GM19452 (cell line): ENCODE measurements at regions not wholly inside any gene's neighbourhood (a gene's known extent, or its start where the extent isn't known, plus 50 kb on each side); places are given as distances from the start of the nearest gene placed in this dataset.

ENCODE experiments used
- ATAC-seq: cut with Tn5 transposase; IDR thresholded peaks from one replicate; pipeline ENCODE4 v1.9.1; 2021; ENCODE audit not compliant: unreplicated experiment

DNA sequence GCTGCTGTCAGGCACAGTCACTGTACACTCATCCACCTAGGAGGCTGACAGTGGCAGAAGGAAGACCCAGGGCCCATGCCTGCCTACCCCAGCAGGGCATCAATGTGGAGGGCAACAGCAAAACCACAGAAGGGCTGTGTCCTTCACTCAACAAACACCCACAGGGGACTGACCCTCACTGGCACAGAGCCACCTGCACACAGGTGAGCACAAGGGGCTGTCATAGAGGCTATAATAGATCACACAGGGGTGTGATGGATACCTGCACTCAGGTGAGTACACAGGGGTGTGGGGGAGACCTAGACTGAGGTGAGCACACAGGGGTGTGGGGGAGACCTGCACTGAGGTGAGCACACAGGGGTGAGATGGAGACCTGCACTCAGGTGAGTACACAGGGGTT is 132.8 kb upstream of the TCERG1L start:
- no peak for ATAC-seq

DNA sequence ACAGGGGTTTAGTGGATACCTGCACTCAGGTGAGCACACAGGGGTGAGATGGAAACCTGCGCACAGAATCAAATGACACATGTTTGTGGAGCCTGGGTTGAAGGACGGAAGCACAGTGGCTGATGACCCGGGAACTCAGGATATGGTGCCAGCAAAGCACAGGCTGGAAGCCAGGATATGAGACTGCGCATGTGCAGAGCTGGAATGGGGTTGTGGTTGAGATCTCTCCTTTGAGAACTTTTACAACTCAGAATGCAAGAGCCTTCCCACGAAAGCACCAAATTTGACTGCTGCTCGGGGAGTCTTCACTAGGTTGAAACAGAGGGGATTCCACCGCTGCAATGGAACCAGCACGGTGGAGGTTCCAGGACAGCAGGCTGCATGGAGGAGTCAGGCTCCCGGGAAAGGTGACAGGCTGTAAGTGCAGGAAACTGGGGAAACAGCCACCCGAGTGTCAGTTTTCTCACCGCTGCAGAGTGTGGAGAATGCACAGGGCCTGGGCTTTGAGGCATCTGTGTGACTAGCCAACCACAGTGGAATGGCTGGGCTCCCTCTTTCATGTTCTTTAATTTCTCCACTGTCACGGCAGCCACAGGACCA is 133.4 kb upstream of the TCERG1L start:
- no peak for ATAC-seq

DNA sequence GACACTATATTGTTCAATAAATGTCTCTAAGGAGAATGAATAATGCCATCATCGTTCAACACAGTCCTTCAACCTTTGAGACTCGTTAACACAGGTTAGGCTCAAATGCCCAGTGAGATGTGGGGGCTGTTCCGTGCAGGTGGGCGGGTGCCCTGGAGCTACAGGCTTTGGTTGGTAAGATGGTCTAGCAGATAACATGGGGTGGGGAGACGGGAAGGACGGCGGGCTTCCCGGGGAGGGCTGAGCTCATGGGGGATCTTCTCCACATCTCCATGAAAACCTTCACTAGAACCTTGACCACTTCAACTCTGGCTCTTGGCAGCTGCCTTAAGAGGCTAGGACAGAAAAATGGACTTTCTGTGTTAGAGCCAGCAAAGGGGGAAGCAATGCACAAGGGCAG is 134.1 kb upstream of the TCERG1L start:
- no peak for ATAC-seq

DNA sequence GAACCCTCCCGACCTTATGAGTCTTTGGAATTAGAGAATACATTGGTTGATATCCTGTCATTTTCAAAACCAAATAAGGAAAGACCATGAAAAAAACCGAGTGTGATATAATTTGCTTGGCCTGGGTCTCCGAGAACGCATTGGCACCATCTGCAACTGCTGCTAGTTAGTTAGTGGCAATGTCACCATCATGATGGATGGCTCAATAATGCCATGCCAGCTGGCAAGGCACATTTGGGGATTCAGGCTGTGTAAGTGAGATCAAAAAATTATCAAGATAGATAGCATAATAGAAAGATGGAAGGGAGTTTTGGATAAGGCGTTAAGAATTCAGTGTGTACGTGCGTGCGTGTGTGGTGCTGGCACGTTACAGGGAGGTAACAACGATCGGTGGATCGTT is 134.7 kb upstream of the TCERG1L start:
- ATAC-seq: no peak

DNA sequence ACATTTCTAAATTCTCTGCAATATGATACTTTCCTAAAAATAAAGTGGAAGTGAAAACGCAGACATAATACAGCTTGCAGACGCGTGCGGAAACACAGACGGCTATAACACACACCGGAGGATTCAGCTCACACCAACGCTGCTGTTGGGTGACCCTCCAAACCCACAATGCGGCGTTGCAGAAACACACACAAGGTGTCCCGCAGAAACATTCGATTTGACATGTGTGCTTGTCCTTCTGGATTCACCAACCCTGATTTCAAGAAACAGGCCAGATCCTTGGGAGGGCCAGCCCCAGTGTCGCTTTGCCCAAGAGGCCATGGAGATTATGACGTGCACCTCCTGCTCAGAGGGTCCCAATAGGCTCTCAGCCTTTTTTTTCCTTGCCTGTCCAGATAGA is 136.7 kb upstream of the TCERG1L start:
- ATAC-seq: no peak

DNA sequence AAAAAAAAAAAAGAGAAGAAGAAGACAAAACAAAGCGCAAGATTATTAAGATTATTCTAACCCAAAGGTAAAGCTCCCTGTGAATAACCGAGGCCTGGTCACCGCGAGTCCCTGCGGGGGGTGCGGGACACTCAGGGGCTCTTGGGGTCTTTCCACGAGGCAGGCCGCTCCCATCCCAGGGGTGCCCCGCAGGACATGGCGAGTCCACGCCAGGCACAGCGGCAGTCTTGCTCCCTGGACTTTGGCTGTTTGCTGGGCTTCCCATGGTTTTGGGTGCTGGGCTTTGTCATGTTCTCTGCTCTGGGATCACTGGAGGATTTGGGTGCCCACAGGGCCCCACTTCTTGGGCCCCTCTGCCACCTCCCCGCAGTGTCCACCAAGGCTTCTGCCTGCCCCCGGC is 137.4 kb upstream of the TCERG1L start:
- ATAC-seq: no peak

DNA sequence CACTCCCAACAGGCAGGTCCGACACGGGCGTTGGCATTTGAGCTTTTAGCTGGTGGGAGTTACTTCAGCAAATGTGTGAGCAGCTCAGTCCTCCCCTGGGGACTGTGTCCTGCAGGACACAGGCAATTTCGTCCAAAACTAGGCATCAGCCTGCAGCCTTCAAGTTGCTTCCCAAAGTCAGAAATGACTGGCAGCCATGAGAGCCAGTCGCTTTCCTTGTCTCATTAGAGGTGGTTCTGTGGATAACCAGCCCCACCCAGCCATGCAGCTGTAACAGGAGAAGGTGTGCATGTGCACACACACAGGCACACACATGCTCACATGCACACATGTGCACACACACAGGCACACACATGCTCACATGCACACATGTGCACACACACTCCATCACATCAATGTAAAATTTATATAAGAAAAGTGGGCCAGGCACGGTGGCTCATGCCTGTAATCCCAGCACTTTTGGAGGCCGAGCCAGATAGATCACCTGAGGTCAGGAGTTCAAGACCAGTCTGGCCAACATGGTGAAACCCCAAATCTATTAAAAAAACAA is 138.8 kb upstream of the TCERG1L start:
- ATAC-seq: no peak

DNA sequence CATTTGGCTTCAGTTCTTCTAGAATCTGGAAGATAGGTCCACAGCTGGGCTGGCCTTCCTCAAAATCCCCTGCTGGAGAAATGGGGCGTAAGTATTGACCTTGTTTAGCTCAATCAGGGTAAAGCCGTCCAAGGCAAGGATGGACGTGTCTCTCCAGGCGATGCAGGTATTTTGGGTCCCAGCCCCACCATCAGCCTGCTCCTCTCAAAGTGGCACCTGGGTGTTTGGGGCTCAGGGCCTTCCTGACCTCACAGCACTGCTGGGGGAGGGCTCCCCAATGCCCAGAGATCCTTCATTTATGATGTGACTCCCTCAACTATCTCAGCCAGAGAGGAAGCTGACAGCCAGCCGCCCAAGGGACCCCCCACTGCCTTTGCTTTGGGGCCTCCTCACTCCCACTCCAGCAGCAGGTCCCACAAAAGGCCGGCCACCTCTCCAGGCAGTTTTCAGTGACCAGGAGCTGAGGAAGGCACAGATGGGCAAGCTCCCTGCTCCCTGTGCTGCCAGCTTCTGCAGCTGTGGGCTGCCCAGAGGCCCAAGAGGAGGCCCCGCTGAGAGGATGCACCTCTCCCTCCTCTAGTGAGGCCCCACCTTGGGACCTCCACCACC is 140.0 kb upstream of the TCERG1L start:
- ATAC-seq: no peak

DNA sequence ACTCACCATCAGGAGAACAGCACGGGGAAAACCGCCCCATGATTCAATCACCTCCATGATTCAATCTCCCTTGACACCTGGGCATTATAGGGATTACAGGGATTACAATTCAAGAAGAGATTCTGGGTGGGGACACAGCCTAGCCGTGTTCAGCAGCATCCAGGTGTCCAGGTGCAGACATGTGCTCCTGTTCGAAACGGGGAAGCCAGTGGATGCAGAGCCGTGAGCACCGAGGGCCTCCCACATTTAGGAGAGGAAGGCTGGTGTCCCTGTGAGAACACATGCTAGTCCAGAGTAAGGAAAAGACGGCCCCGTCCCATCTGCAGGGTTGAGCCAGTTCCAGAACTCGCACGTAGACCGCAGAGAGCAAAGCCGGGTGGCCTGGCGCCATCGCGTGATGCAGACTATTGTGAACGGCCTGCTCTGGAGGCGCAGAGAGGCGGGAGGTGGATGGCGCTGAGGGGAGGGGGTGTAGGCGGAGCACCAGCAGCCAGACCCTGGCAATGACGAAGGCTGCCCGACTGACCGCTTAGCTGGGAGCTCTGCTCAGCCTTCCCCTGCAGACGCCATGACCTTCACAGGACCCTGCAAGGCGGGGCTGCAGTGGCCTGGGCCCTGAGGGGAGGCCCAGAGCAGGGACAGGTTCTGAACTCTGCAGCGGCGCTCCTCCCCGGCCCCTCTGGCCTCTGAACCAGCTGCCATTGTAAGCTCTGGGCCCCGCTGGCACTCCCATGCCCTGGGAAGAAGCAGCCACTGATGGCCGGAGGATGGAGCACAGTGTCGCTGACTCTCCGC is 141.6 kb upstream of the TCERG1L start:
- ATAC-seq: no peak

DNA sequence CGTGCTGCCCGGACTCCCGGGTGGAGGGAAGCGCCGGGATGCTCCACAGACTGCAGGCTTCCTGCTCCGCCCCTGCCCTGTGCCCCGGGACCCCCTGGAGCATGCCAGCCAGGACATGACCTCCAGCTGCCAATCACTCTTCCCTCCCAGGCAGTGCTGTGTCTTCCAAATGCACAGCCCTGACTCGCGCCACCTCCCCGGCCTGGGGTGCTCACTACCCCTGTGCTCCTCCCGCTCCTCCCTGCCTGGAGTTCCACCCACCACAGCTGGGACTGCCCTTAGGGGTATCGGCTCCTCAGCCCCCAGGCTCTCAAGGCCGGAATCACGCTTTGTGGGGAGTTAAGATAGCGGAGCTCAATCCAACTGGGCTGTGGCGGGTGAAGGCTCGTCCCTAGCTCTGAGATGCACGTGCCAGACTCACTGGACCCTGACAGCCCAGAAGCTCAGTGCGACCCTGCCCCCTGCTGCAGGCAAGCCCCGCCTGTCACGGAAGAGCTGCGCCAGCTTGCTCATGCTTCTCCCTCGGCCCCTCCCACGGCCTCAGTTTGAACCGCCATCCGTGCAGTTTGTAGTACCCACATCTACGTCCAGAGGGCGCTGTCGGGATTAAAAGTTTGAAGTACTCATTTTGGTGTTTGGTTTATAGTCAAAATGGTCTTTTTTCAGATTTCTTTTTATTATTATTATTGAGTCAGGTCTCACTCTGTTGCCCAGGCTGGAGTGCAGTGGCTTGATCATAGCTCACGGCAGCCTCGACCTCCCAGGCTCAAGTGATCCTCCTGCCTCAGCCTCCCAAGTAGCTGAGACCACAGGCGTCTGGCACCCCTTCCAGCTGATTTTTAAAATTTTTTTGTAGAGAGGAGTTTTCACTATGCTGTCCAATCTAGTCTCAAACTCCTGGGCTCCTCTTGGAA is 142.5 kb upstream of the TCERG1L start:
- no peak for ATAC-seq

DNA sequence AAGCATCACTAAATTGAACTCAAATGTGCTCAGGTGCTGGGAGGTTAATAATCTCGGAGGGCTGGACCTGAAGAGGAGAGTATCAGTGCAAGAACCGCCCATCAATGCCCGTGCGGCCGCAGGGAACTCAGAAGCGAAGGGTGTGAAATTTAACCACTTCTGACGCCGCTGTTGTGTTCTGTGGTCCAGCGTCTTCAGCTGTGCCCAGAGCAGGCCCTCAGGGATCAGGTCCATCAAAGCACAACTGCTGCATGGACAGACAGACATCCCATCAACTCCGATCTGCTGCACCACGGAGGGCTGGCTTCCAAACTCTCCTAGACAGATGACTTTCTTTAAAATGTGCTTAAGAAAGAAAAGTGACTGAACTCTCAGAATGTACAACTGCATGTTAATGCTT is 144.9 kb upstream of the TCERG1L start:
- ATAC-seq: no peak

DNA sequence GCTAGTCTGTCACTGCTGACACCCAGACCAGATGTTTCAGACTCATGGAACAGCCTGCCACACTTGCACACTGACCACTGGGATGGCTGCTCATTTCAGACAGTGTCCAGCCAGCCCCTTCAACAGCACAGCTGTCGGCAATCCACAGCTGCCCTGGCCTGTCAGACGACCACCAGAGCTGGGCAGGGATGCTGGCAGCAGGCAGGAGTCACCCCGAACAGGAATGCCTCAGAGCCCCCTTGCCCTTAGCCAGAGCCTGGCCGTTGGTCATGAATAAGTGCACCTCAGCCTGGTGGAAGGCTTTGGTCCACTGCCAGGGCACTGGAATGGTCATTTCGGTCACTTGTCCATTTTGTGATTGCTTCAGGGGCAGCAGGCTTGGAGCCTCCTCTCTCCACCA is 149.6 kb upstream of the TCERG1L start:
- ATAC-seq: no peak

DNA sequence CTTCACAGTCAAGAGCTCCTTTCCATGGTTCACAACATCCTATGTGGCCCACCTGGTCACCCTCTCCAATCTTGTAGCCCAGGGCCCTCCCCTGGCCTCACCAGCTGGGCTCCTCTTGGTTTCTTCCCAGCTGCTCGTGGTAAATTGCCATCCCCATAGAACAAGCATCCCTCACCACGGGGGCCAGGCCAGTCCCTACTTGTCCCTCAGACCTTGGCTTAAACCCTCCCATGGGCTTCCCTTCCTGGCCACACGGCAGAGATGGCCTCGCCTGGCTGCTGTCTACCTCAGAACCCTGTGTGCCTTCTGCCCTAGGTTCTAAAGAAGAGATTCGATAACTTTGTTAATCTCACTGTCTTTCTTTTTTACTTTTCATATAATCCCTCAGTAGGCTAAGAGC is 153.3 kb upstream of the TCERG1L start:
- no peak for ATAC-seq

DNA sequence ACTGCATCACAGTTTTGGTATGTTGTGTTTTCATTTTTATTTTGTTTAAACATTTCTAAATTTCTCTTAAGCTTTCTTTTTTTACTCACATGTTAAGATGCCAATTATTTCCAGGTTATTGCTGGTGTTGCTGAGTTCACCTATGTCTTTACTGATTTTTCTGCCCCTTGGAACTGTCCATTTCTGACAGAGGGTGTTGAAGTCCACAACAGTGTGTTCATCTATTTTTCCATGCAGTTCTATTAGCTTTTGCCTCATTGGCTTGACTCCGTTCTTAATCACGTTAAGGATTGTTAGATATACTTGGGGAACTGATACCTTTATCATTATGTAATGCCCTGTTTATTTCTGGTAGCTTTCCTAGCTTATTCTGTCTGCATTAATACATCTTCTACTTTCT is 158.0 kb upstream of the TCERG1L start:
- ATAC-seq: no peak

DNA sequence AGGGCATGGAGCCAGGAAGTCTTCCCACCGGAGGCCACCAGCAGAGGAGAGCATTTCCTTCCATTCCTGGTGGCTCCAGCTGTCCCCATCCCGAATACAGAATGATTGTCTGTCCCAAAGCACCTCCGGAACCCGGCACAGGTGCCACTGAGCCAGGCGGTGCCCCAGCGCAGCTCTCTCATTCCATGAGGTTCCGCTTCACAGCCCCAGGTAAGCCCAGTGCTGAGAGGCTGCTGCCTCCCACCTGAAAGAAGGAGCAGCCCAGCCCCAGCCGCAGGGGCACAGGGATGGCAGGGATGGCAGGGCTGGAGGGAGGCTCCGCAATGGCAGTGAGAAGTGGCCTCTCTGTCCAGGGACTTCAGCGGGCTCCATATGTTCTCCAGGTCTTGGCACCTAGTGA is 162.1 kb upstream of the TCERG1L start:
- no peak for ATAC-seq

DNA sequence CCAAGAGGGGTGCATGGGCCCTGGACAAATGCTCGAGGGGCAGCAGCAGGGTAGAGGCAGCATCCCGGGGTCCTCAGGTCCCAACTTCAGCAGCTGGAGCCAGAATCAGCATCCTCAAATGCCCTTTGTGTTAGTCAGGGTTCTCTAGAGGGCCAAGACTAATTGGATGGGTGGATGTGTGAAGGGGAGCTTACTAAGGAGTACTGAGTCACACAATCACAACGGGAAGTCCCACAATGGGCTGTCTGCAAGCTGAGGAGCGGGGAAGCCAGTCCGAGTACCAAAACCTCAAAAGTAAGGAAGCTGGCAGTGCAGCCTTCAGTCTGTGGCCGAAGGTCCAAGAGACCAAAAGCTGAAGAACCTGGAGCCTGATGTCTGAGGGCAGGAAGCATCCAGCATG is 162.9 kb upstream of the TCERG1L start:
- no peak for ATAC-seq

DNA sequence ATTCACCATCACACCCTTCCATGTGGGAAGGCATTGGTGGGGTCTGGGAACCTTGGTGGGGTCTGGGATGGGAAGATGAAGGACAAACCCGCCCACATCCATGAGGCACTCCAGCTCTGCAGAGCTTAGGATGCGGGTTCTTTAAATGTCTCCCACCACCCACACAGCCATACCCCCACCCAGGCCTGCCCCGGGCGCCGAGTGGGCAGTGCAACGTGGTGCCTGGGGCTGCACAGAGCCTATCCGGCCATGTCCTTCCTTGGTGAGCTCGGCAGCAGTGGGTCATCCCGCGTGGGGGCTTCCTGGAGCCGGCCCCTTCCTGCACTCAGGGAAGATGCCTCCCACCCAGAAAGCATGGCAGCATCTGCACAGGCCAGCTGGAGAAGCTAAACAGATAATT is 163.5 kb upstream of the TCERG1L start:
- no peak for ATAC-seq

DNA sequence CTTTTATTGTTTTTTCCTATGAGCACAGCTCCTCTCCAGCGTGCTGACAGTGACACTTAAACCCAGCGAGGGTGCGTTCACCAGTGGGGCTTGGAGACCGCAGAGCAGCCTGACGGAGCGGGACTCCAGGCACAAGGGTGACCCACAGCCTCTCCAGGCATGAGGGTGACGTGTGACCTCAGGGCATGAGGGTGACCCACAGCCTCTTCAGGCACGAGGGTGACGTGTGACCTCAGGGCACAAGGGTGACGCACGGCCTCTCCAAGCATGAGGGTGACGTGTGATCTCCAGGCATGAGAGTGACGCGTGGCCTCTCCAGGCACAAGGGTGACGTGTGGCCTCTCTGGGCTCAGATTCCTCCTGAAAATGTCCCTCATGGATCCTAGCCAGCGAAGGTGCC is 164.3 kb upstream of the TCERG1L start:
- no peak for ATAC-seq

DNA sequence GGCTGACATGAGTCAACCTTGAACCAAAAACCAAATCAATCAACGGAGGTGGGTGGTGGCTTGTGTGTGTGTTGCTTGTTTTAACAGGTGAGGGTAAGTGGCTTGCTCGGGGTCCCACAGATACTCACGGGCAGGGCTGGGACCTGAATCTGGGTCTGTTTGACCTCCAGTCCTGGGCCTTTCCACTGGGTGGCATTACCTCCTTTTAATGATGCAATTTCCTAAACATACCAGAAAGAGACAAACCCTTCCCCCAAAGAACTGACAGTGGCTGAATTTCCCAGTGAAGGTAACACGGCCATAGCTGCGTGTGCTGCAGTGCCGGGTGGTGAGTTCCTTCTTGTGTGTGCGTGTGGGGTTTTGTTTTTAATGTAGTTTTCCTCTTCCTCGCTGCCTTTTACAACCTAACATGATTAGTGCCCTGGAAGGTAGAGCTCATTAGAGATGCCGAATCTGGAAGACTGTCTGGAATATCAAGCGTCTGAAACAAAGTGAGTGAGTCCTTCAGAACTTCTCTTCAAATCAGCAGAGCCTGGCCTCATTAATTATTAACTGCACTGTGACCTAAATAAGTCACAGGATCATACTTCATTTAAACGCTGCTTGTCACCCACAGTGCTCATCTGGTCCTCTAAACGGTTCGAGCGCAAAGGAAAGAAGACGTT is 166.1 kb upstream of the TCERG1L start:
- no peak for ATAC-seq

DNA sequence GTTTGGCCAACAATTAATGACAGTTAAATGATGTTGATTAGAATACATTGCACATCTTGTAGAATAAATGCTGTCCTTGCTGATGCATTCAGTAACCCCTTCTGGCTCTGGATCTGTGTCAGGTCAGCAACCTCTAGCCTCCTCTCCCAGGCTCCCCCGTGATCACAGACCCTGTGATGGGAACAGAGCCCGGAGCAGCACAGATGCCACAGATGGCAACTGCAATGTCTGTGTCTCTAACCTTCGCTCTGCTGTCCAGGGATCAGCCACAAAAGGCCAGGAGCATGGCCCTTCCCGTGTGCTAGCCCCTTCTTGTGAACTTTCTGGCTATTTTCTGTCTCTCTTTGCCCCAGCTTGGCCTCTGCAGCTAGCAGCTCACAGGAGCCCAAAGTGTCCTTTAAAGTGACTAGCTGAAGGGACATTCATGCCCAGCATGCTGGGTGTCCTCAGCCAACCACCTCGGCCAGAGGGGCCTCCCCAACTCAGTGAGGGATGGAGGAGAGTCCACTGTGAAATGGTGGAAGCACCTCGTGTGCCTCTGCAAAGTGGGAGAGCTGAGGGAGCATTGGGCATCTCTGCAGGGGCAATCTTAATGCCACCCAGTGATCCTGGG is 167.0 kb upstream of the TCERG1L start:
- no peak for ATAC-seq
